ENCODE measurements at regions not wholly inside any gene's neighbourhood (a gene's known extent, or its start where the extent isn't known, plus 50 kb on each side); places are given as distances from the start of the nearest gene placed in this dataset.
A peak's percentile ranks its signal among the peaks of the same experiment; 100 is the strongest.

DNA sequence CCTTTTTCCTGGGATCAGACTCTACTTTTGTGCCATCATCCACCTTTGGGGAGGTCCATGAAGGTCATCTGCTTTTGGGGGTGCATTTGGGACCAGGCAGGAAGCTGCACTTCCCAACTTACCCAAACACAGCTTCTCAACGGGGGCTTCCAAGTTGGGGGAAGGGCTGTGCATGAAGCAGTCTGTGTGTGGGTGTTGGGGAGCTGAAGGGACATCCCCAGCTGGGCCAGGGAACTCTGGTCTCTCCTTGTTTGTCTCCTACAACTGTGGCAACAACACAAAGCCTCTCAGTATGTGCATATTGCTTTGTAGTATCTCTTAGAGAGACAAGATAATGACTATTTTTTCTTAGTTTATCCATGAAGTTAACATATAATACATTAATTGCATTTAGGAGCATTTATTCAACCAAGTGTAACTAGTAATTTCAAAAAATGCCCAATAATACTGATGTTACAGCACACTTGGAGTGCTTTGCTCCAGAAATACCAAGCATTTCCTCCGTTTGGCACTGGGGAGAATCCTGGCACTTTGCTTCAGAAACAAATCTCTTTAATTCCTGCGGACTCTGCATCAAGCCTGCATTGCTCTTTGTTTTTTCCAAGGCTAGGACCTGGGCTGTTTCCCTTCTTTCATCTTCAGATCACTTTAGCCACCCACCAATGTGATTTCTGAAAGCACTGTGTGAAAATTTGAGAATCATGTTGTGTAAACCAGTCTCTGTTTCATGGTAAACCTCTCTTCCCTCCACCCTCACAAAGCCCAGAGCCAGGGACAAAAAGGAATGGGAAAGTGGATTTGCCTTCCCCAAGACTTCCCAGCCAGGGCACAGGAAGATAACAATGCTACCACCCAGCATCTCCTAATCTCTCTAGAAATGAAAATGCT lies 126.2 kb upstream of the PFN2 start:
- no peak for DNase-seq (ENCODE audit: low spot score)
- no peak overlapping the region for H3K4me3 ChIP-seq (ENCODE audit: low read length in 2 of 2)

DNA sequence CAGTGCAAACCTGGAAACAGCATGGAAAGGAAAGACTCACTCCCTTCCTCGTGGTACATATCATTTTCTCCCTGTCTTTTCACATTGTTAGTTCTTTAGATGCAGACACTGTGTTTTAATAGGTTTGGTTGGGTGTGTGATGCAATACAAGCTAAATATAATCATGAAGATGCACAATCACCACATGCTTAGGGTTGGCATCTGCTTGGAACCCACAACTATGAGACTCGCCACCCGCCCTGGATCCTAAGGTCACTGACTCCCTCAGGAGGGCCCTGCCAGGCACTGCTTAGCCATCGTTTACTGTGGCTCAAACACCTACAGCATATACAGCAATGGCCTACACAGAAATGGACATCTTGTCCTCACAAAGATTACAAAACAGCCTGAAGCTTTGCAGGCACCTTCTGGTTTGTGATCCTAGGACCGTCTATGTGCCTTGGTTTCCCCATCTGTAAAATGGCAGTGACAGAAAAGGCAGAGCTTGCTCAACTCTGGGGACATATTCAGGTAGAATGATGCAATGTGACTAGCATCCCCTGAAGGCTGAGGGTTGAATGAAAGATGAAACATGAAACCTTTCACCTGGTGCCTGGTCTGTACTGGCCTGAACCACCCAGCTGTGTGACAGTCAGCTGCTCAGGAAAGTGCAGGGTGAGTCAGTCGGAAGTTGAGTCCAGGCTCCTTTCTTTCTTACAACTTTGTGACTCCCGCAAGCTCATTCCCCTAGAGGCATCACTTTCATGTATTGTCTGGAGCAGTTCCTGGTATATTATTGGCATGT lies 123.6 kb upstream of the PFN2 start:
- DNase-seq (ENCODE audit: low spot score): no peak

More for the DNA sequence above, 126.2 kb upstream of the PFN2 start:
- H3K23ac ChIP-seq (ENCODE audit: low read depth, low read length, poor library complexity): no peak overlapping the region
- H3K27ac ChIP-seq (replicated peaks; ENCODE audit: low read length): no peak overlapping the region
- no peak overlapping the region for H4K91ac ChIP-seq (ENCODE audit: low read depth, low read length, poor library complexity)
- H2AFZ ChIP-seq (ENCODE audit: low read length): peak overlapping the region; percentile 25
- H2BK5ac ChIP-seq (ENCODE audit: low read length): no peak overlapping the region
- no peak overlapping the region for H2BK120ac ChIP-seq (ENCODE audit: low read depth, low read length)
- H3K79me1 ChIP-seq (ENCODE audit: low read depth, low read length): no peaks in the 10 kb centered on the region
- no peaks in the 10 kb centered on the region for H3K27me3 ChIP-seq (ENCODE audit: control insufficient read depth in 3 of 3, insufficient read depth in 3 of 3, low read depth in 1 of 3, low read length in 3 of 3)
- H3K4me1 ChIP-seq (ENCODE audit: control insufficient read depth in 2 of 2, insufficient read depth in 1 of 2, low read depth in 1 of 2, low read length in 2 of 2): peaks cover 3 to 15% of the 10 kb centered on the region in 2 donors
- no peaks in the 10 kb centered on the region for H3K36me3 ChIP-seq (replicated peaks in 1 of 2; ENCODE audit: control insufficient read depth in 2 of 2, insufficient read depth in 2 of 2, low read length in 2 of 2)
- no peak overlapping the region for H3K14ac ChIP-seq (ENCODE audit: low read length)
- H3K4me2 ChIP-seq (ENCODE audit: insufficient read depth, low read length, poor library complexity, severe bottlenecking): no peak overlapping the region
- no CpG with 5 or more reads among the region's 3 CpGs for WGBS, 2 donors (ENCODE audit: extremely low coverage in 2 of 2, insufficient read length in 2 of 2, insufficient replicate concordance in 1 of 2)
- H3K18ac ChIP-seq (ENCODE audit: low read length): peak overlapping the region; percentile 6
- no peaks in the 10 kb centered on the region for H3K9me3 ChIP-seq (replicated peaks in 1 of 2; ENCODE audit: control insufficient read depth in 2 of 2, insufficient read depth in 1 of 2, low read depth in 1 of 2, low read length in 2 of 2)
- no peak overlapping the region for H3K9ac ChIP-seq (ENCODE audit: low read depth, low read length, poor library complexity)
- no peak overlapping the region for H4K8ac ChIP-seq (ENCODE audit: low read depth, low read length)
- H2AK5ac ChIP-seq (ENCODE audit: low read depth, low read length): no peak overlapping the region
- H2BK12ac ChIP-seq (ENCODE audit: low read length): no peak overlapping the region
- no peak overlapping the region for H3K4ac ChIP-seq (ENCODE audit: low read length)
- H2BK15ac ChIP-seq (ENCODE audit: low read length): peak overlapping the region; percentile 71

DNA sequence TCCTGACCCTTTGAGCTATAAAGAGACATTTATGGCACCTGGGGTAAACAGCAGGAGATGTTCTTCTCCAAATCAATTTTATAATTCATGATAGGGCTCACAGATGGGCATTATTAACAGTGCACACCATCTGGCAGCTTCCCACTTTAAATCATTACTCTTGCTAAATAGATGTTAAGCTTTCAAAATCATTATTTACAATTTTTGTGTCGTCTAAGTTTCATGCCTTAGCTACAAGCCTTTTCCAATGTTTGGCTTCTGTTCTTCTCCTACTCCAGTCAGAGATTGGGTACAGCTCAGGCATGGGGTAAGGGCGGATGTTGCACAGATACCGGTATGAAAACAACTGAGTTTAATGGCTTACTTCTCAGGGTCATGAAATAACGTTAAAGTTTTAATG lies 120.9 kb upstream of the PFN2 start:
- Histone ChIP-seq H3K79me1 (ENCODE audit: low read depth, low read length) (no peaks in the 10 kb centered on the region), H3K36me3 (replicated peaks in 1 of 2; ENCODE audit: control insufficient read depth in 2 of 2, insufficient read depth in 2 of 2, low read length in 2 of 2) (no peaks in the 10 kb centered on the region), H3K9me3 (replicated peaks in 1 of 2; ENCODE audit: control insufficient read depth in 2 of 2, insufficient read depth in 1 of 2, low read depth in 1 of 2, low read length in 2 of 2) (no peaks in the 10 kb centered on the region), H3K14ac (ENCODE audit: low read length) (no peak overlapping the region), H4K8ac (ENCODE audit: low read depth, low read length) (no peak overlapping the region), H2AK5ac (ENCODE audit: low read depth, low read length) (no peak overlapping the region), H3K27me3 (ENCODE audit: control insufficient read depth in 3 of 3, insufficient read depth in 3 of 3, low read depth in 1 of 3, low read length in 3 of 3) (no peaks in the 10 kb centered on the region), H3K18ac (ENCODE audit: low read length) (no peak overlapping the region), H3K23ac (ENCODE audit: low read depth, low read length, poor library complexity) (no peak overlapping the region), H3K4ac (ENCODE audit: low read length) (no peak overlapping the region), H2BK15ac (ENCODE audit: low read length) (no peak overlapping the region), H2BK12ac (ENCODE audit: low read length) (no peak overlapping the region), H2BK5ac (ENCODE audit: low read length) (no peak overlapping the region), H3K4me1 (ENCODE audit: control insufficient read depth in 2 of 2, insufficient read depth in 1 of 2, low read depth in 1 of 2, low read length in 2 of 2) (peaks cover under 1 to 7% of the 10 kb centered on the region in 2 donors), H2BK120ac (ENCODE audit: low read depth, low read length) (no peak overlapping the region), H2AFZ (ENCODE audit: low read length) (no peak overlapping the region), H3K9ac (ENCODE audit: low read depth, low read length, poor library complexity) (no peak overlapping the region), H3K27ac (replicated peaks; ENCODE audit: low read length) (no peak overlapping the region), H3K4me3 (ENCODE audit: low read length in 2 of 2) (no peak overlapping the region), H4K91ac (ENCODE audit: low read depth, low read length, poor library complexity) (no peak overlapping the region), H3K4me2 (ENCODE audit: insufficient read depth, low read length, poor library complexity, severe bottlenecking) (no peak overlapping the region)
- WGBS, 2 donors (ENCODE audit: extremely low coverage in 2 of 2, insufficient read length in 2 of 2, insufficient replicate concordance in 1 of 2): no CpG with 5 or more reads among the region's 4 CpGs
- no peak for DNase-seq (ENCODE audit: low spot score)

More for the DNA sequence above, 123.6 kb upstream of the PFN2 start:
- Histone ChIP-seq H3K18ac (ENCODE audit: low read length) (no peak overlapping the region), H3K9me3 (replicated peaks in 1 of 2; ENCODE audit: control insufficient read depth in 2 of 2, insufficient read depth in 1 of 2, low read depth in 1 of 2, low read length in 2 of 2) (no peaks in the 10 kb centered on the region), H2BK120ac (ENCODE audit: low read depth, low read length) (no peak overlapping the region), H4K8ac (ENCODE audit: low read depth, low read length) (no peak overlapping the region), H3K4ac (ENCODE audit: low read length) (no peak overlapping the region), H2BK5ac (ENCODE audit: low read length) (no peak overlapping the region), H3K14ac (ENCODE audit: low read length) (no peak overlapping the region), H3K23ac (ENCODE audit: low read depth, low read length, poor library complexity) (no peak overlapping the region), H3K4me2 (ENCODE audit: insufficient read depth, low read length, poor library complexity, severe bottlenecking) (no peak overlapping the region), H2AK5ac (ENCODE audit: low read depth, low read length) (no peak overlapping the region), H3K36me3 (replicated peaks in 1 of 2; ENCODE audit: control insufficient read depth in 2 of 2, insufficient read depth in 2 of 2, low read length in 2 of 2) (no peaks in the 10 kb centered on the region), H3K9ac (ENCODE audit: low read depth, low read length, poor library complexity) (no peak overlapping the region), H3K79me1 (ENCODE audit: low read depth, low read length) (no peaks in the 10 kb centered on the region), H3K27ac (replicated peaks; ENCODE audit: low read length) (no peak overlapping the region), H2BK12ac (ENCODE audit: low read length) (no peak overlapping the region), H2BK15ac (ENCODE audit: low read length) (no peak overlapping the region), H2AFZ (ENCODE audit: low read length) (no peak overlapping the region), H3K4me3 (ENCODE audit: low read length in 2 of 2) (no peak overlapping the region), H4K91ac (ENCODE audit: low read depth, low read length, poor library complexity) (no peak overlapping the region), H3K27me3 (ENCODE audit: control insufficient read depth in 3 of 3, insufficient read depth in 3 of 3, low read depth in 1 of 3, low read length in 3 of 3) (no peaks in the 10 kb centered on the region), H3K4me1 (ENCODE audit: control insufficient read depth in 2 of 2, insufficient read depth in 1 of 2, low read depth in 1 of 2, low read length in 2 of 2) (peaks cover 3 to 15% of the 10 kb centered on the region in 2 donors)
- WGBS, 2 donors (ENCODE audit: extremely low coverage in 2 of 2, insufficient read length in 2 of 2, insufficient replicate concordance in 1 of 2): no CpG with 5 or more reads among the region's 7 CpGs

GRCh38 chr3:150090877-150091276 lies 120.2 kb upstream of the PFN2 start:
- H3K18ac ChIP-seq (ENCODE audit: low read length): no peak overlapping the region
- no peak overlapping the region for H2AK5ac ChIP-seq (ENCODE audit: low read depth, low read length)
- no peak overlapping the region for H3K23ac ChIP-seq (ENCODE audit: low read depth, low read length, poor library complexity)
- H2BK15ac ChIP-seq (ENCODE audit: low read length): no peak overlapping the region
- peaks cover 0 to 2% of the 10 kb centered on the region in 2 donors for H3K4me1 ChIP-seq (ENCODE audit: control insufficient read depth in 2 of 2, insufficient read depth in 1 of 2, low read depth in 1 of 2, low read length in 2 of 2)
- H3K27ac ChIP-seq (replicated peaks; ENCODE audit: low read length): no peak overlapping the region
- H2BK12ac ChIP-seq (ENCODE audit: low read length): no peak overlapping the region
- no CpG with 5 or more reads among the region's 2 CpGs for WGBS, 2 donors (ENCODE audit: extremely low coverage in 2 of 2, insufficient read length in 2 of 2, insufficient replicate concordance in 1 of 2)
- no peak overlapping the region for H2BK120ac ChIP-seq (ENCODE audit: low read depth, low read length)
- H3K4me3 ChIP-seq (ENCODE audit: low read length in 2 of 2): no peak overlapping the region
- DNase-seq (ENCODE audit: low spot score): no peak
- no peak overlapping the region for H4K91ac ChIP-seq (ENCODE audit: low read depth, low read length, poor library complexity)
- no peak overlapping the region for H3K9ac ChIP-seq (ENCODE audit: low read depth, low read length, poor library complexity)
- no peaks in the 10 kb centered on the region for H3K9me3 ChIP-seq (replicated peaks in 1 of 2; ENCODE audit: control insufficient read depth in 2 of 2, insufficient read depth in 1 of 2, low read depth in 1 of 2, low read length in 2 of 2)
- H4K8ac ChIP-seq (ENCODE audit: low read depth, low read length): no peak overlapping the region
- no peaks in the 10 kb centered on the region for H3K79me1 ChIP-seq (ENCODE audit: low read depth, low read length)
- no peak overlapping the region for H3K14ac ChIP-seq (ENCODE audit: low read length)
- no peaks in the 10 kb centered on the region for H3K27me3 ChIP-seq (ENCODE audit: control insufficient read depth in 3 of 3, insufficient read depth in 3 of 3, low read depth in 1 of 3, low read length in 3 of 3)
- no peak overlapping the region for H2BK5ac ChIP-seq (ENCODE audit: low read length)
- no peak overlapping the region for H3K4ac ChIP-seq (ENCODE audit: low read length)
- H3K4me2 ChIP-seq (ENCODE audit: insufficient read depth, low read length, poor library complexity, severe bottlenecking): no peak overlapping the region
- H2AFZ ChIP-seq (ENCODE audit: low read length): no peak overlapping the region
- no peaks in the 10 kb centered on the region for H3K36me3 ChIP-seq (replicated peaks in 1 of 2; ENCODE audit: control insufficient read depth in 2 of 2, insufficient read depth in 2 of 2, low read length in 2 of 2)
